ENCODE measurements at regions not wholly inside any gene's neighbourhood (a gene's known extent, or its start where the extent isn't known, plus 50 kb on each side); places are given as distances from the start of the nearest gene placed in this dataset.

- DNase-seq = no peak
These were observed 54.3 kb upstream of the ITGA6 start for GRCh38 chr2:172373076-172373475.

DNA sequence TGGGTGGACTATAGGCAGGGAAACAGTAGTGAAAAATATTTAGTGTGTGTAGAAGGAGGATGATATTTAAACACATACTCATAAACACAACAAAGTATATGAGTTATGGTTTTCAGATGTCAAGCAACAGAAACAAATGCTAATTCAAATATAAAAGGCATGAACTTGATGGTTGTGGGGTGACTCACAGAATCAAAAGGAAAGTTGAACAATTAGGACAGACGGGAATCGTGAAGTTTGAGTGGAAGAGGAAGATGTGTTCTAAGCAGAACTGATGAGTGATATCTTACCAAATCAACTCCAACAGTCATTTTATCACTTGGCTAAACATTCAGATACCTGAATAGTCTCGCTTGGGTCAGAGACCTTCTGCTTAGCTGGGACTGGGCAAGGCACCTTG lies 53.6 kb upstream of the ITGA6 start:
- no peak for DNase-seq

DNA sequence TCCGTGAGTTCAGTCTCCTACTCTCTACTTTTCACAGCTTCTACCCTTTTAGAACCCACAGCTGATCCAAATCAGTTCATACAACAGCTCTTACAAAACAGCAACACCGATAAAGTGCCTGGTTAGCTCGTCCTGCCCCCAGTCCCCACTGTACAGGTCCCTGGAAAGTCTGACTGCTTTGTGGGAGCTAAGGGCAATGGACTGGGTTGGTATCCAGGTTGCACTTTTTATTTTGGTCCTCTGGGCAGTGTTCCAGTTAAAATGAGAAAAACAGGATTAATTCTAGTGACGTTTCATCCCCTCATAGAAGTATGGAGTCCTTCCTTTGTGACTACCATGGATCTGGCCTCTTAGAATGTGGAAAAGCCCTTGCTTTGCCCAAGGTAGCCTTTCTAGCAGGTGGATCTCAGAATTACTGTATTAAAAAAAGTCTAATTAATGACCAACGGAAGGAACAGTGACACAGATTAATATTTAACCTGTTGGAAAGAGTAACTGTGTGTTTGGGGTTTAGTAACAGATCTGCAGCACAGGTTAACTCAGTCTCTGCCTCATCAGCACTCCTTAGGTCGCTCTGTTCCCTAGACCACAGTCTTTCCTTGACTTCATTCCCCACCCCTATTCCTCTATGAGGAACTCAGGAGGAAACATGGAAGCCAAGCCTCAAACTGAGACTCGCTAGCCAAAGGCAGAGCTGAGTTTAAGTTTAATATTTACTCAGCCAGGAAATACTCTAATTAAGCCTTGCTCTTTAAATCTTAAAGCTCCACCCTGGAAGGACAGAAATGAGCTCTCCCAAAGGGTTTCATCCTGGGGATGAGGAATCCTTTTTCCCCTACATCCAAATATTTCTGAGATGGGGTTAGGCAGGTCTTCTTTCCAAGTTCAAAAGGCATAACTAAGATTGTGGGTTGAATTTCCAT lies 52.8 kb upstream of the ITGA6 start:
- no peak for DNase-seq

GRCh38 chr2:172375251-172375650 lies 52.1 kb upstream of the ITGA6 start:
- no peak for DNase-seq

DNA sequence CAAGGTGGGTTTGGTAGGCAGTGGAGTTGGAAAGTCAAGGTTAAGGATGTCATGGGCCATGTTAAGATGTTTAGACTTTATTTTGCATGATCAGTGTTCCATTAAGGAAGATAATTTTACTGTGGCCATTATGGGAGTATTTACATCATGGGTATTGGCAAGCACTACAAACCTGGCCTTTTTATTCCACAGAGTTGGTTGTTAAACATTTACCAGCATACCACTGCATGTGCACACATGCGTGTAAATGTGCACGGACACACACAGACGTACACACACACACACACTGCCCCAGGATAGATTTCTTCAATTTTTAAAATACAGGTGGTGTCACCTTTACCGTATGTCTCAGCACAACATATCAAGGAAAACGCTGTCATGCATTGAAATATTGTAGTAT lies 51.4 kb upstream of the ITGA6 start:
- DNase-seq = no peak

GRCh38 chr2:172376505-172377125 lies 50.8 kb upstream of the ITGA6 start:
- no peak for DNase-seq

GRCh38 chr2:172377408-172377807 lies 50.0 kb upstream of the ITGA6 start:
- no peak for DNase-seq
